Thymus (tissue), 11 donors: ENCODE measurements at regions not wholly inside any gene's neighbourhood (a gene's known extent, or its start where the extent isn't known, plus 50 kb on each side); places are given as distances from the start of the nearest gene placed in this dataset.
A peak's percentile ranks its signal among the peaks of the same experiment; 100 is the strongest.

Source experiments
- DNase-seq, 9 donors: peaks; one replicate each; pipeline ENCODE4 v3.0.0-alpha.2; 2013; ENCODE audit warnings: low spot score in 9 of 9, low read depth in 6 of 9, missing footprints in 1 of 9
- H3K27ac ChIP-seq, 2 donors: one replicate each; pipeline ENCODE4 v1.5.1; 2013; ENCODE audit warnings: control low read depth in 1 of 2, low read depth in 1 of 2, low read length in 1 of 2, mild to moderate bottlenecking in 1 of 2, moderate library complexity in 1 of 2
- H3K27me3 ChIP-seq, 2 donors: one replicate each; pipeline ENCODE4 v1.5.1; 2013; ENCODE audit warnings: low read length in 1 of 2; ENCODE audit not compliant: control insufficient read depth in 2 of 2, insufficient read depth in 1 of 2
- H3K36me3 ChIP-seq, 2 donors: one replicate each; pipeline ENCODE4 v1.5.1; 2013; ENCODE audit warnings: low read length in 1 of 2, mild to moderate bottlenecking in 1 of 2, moderate library complexity in 1 of 2; ENCODE audit not compliant: control insufficient read depth in 2 of 2, insufficient read depth in 2 of 2
- H3K4me1 ChIP-seq, 2 donors: one replicate each; pipeline ENCODE4 v1.5.1; 2013; ENCODE audit warnings: low read length in 2 of 2; ENCODE audit not compliant: control insufficient read depth in 2 of 2, insufficient read depth in 2 of 2
- H3K4me3 ChIP-seq, 2 donors: one replicate each; pipeline ENCODE4 v1.5.1; 2013; ENCODE audit warnings: low read length in 2 of 2, control low read depth in 1 of 2, mild to moderate bottlenecking in 1 of 2
- H3K9me3 ChIP-seq, 2 donors: one replicate each; pipeline ENCODE4 v1.5.1; 2013; ENCODE audit warnings: low read length in 1 of 2, mild to moderate bottlenecking in 1 of 2; ENCODE audit not compliant: control insufficient read depth in 2 of 2, insufficient read depth in 1 of 2
- WGBS: extraction: QIAGEN DNeasy Blood & Tissue Kit; methylation state at CpG from one replicate; pipeline ENCODE4 v1.1.7; 2013; 5-methylcytosine and 5-hydroxymethylcytosine counted together
- donor health status: healthy.

- WGBS: 97% methylated on average over 8 of the region's 8 CpGs
Measured at GRCh38 chr5:84642324-84642723, 257.6 kb upstream of the EDIL3 start.

GRCh38 chr5:84637662-84638375, 253.1 kb upstream of the EDIL3 start:
- Histone ChIP-seq H3K9me3 (no peaks in the 10 kb centered on the region), H3K4me3 (no peak overlapping the region), H3K27me3 (no peaks in the 10 kb centered on the region), H3K36me3 (no peaks in the 10 kb centered on the region), H3K27ac (no peak overlapping the region), H3K4me1 (no peaks in the 10 kb centered on the region)
- 91% methylated on average over 1 of the region's 1 CpG for WGBS
- no peak for DNase-seq

More at GRCh38 chr5:84642324-84642723, 257.6 kb upstream of the EDIL3 start:
- Histone ChIP-seq H3K27me3 (no peaks in the 10 kb centered on the region), H3K27ac (no peak overlapping the region), H3K9me3 (peaks cover 0 to 4% of the 10 kb centered on the region in 2 donors), H3K36me3 (no peaks in the 10 kb centered on the region), H3K4me1 (no peaks in the 10 kb centered on the region), H3K4me3 (no peak overlapping the region)
- DNase-seq: no peak

- H3K9me3 ChIP-seq: no peaks in the 10 kb centered on the region
- WGBS: 96% methylated on average over 22 of the region's 22 CpGs
- H3K36me3 ChIP-seq: no peaks in the 10 kb centered on the region
- H3K4me1 ChIP-seq: no peaks in the 10 kb centered on the region
- H3K27me3 ChIP-seq: no peaks in the 10 kb centered on the region
- H3K4me3 ChIP-seq: no peak overlapping the region
- H3K27ac ChIP-seq: no peak overlapping the region
- no peak for DNase-seq
Measured at GRCh38 chr5:84635235-84636055, 250.8 kb upstream of the EDIL3 start.

GRCh38 chr5:84634256-84634655, 249.6 kb upstream of the EDIL3 start:
- WGBS: 95% methylated on average over 11 of the region's 11 CpGs
- Histone ChIP-seq H3K27me3 (no peaks in the 10 kb centered on the region), H3K4me1 (no peaks in the 10 kb centered on the region), H3K9me3 (no peaks in the 10 kb centered on the region), H3K4me3 (no peak overlapping the region), H3K27ac (no peak overlapping the region), H3K36me3 (no peaks in the 10 kb centered on the region)
- no peak for DNase-seq

GRCh38 chr5:84632418-84632817, 247.7 kb upstream of the EDIL3 start:
- Histone ChIP-seq H3K27me3 (no peaks in the 10 kb centered on the region), H3K4me1 (no peaks in the 10 kb centered on the region), H3K36me3 (no peaks in the 10 kb centered on the region), H3K4me3 (no peak overlapping the region), H3K9me3 (no peaks in the 10 kb centered on the region), H3K27ac (no peak overlapping the region)
- no peak for DNase-seq
- WGBS: 94% methylated on average over 3 of the region's 3 CpGs

- Histone ChIP-seq H3K36me3 (no peaks in the 10 kb centered on the region), H3K4me1 (no peaks in the 10 kb centered on the region), H3K27ac (no peak overlapping the region), H3K27me3 (no peaks in the 10 kb centered on the region), H3K9me3 (no peaks in the 10 kb centered on the region), H3K4me3 (no peak overlapping the region)
- no peak for DNase-seq
- 89% methylated on average over 2 of the region's 2 CpGs for WGBS
Measured at GRCh38 chr5:84628918-84629317, 244.2 kb upstream of the EDIL3 start.

GRCh38 chr5:84623019-84623418, 238.3 kb upstream of the EDIL3 start:
- H3K27me3 ChIP-seq: no peaks in the 10 kb centered on the region
- DNase-seq: peak in 7 of 9 donors; percentile 11 to 65 (median 23)
- no peak overlapping the region for H3K4me3 ChIP-seq
- no peak overlapping the region for H3K27ac ChIP-seq
- WGBS: 2% methylated on average over 2 of the region's 2 CpGs
- no peaks in the 10 kb centered on the region for H3K9me3 ChIP-seq
- no peaks in the 10 kb centered on the region for H3K36me3 ChIP-seq
- no peaks in the 10 kb centered on the region for H3K4me1 ChIP-seq

GRCh38 chr5:84622461-84622860, 237.8 kb upstream of the EDIL3 start:
- H3K27ac ChIP-seq: no peak overlapping the region
- 50% methylated on average over 3 of the region's 3 CpGs for WGBS
- H3K4me1 ChIP-seq: no peaks in the 10 kb centered on the region
- no peaks in the 10 kb centered on the region for H3K27me3 ChIP-seq
- H3K36me3 ChIP-seq: no peaks in the 10 kb centered on the region
- H3K9me3 ChIP-seq: no peaks in the 10 kb centered on the region
- H3K4me3 ChIP-seq: no peak overlapping the region
- DNase-seq: no peak

GRCh38 chr5:84618262-84618661, 233.6 kb upstream of the EDIL3 start:
- Histone ChIP-seq H3K4me1 (no peaks in the 10 kb centered on the region), H3K27me3 (no peaks in the 10 kb centered on the region), H3K9me3 (no peaks in the 10 kb centered on the region), H3K36me3 (no peaks in the 10 kb centered on the region), H3K4me3 (no peak overlapping the region), H3K27ac (no peak overlapping the region)
- DNase-seq: no peak
- WGBS: 51% methylated on average over 1 of the region's 1 CpG
